Left lung (tissue), 4 donors: ENCODE measurements at regions not wholly inside any gene's neighbourhood (a gene's known extent, or its start where the extent isn't known, plus 50 kb on each side); places are given as distances from the start of the nearest gene placed in this dataset.

Experiments used
- ATAC-seq: fragments of 200-7000 bp; cut with Tn5 transposase; one replicate; pipeline ENCODE4 v1.9.1; 2020; ENCODE audit warnings: moderate library complexity
- DNase-seq, 4 donors: peaks; one replicate each; pipeline ENCODE4 v3.0.0-alpha.2; 2013 to 2020
- H3K27ac ChIP-seq, 2 donors: fragments of 200-600 bp; sonication (generic) in 1 of 2; one replicate each; pipeline versions ENCODE4 v1.5.0 to v1.8.0; 2020 to 2021
- H3K27me3 ChIP-seq, 2 donors: fragments of 200-600 bp; sonication (generic) in 1 of 2; one replicate each; pipeline versions ENCODE4 v1.5.0 to v1.8.0; 2020 to 2021
- H3K36me3 ChIP-seq, 2 donors: fragments of 200-600 bp; sonication (generic) in 1 of 2; one replicate each; pipeline versions ENCODE4 v1.5.0 to v1.8.0; 2020 to 2021
- H3K4me1 ChIP-seq, 2 donors: fragments of 200-600 bp; one replicate each; pipeline ENCODE4 v1.8.0; 2021
- H3K4me3 ChIP-seq, 2 donors: fragments of 200-600 bp; sonication (generic) in 1 of 2; one replicate each; pipeline versions ENCODE4 v1.5.0 to v1.8.0; 2020 to 2021; ENCODE audit warnings: mild to moderate bottlenecking in 1 of 2
- H3K9me3 ChIP-seq, 2 donors: fragments of 200-600 bp; sonication (generic) in 1 of 2; one replicate each; pipeline versions ENCODE4 v1.5.0 to v1.8.0; 2020 to 2021
- CTCF ChIP-seq, 2 donors: fragments of 200-600 bp; sonication (generic) in 1 of 2; IDR thresholded peaks; one replicate each; pipeline versions ENCODE4 v1.5.0 to v1.8.0; 2021; ENCODE audit warnings: antibody characterized with exemption in 2 of 2
- intact Hi-C, 2 donors: fragments of 100-400 bp; cut with DNase I; formaldehyde crosslinking; loops; one replicate each; pipeline versions ENCODE4 v1.11.2 to v1.14.2; 2022
- donor health status: DM: no; HTN: yes; CAD: no.
- donor health status: DM: no; HTN: no; CAD: no.

- H3K4me3 ChIP-seq = no peak overlapping the region
- no peak for TF ChIP-seq CTCF (IDR thresholded peaks at IDR 0.05)
- intact Hi-C loops = no loop called here
- no peaks in the 10 kb centered on the region for H3K27me3 ChIP-seq
- no peaks in the 10 kb centered on the region for H3K36me3 ChIP-seq
- no peak for ATAC-seq
- no peaks in the 10 kb centered on the region for H3K4me1 ChIP-seq
- H3K27ac ChIP-seq = no peak overlapping the region
- no peak for DNase-seq
- no peaks in the 10 kb centered on the region for H3K9me3 ChIP-seq
Measured at GRCh38 chr13:47647001-47647400, 354.1 kb downstream of the SUCLA2 start.

DNA sequence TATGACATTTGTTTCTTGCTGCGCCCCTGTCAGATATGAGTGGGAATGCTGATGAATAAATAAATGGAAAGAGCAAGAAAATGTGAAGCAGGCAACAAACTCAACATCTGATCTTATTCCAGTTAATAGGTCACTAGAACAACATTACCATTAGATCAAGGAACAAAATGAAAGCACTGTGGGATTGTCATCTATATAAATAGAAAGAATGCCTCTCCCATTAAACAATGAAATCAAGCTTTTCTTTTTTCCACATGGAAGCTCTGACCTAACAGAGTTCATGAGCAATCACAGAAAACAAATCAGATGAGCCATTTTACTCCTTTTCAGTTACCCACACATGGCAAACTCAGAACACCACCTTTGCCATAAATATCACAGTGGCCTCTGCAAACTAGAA lies 354.8 kb downstream of the SUCLA2 start:
- no peak for TF ChIP-seq CTCF (IDR thresholded peaks at IDR 0.05)
- DNase-seq (no peak), ATAC-seq (no peak)
- no peaks in the 10 kb centered on the region for H3K27me3 ChIP-seq
- H3K9me3 ChIP-seq = no peaks in the 10 kb centered on the region
- no peak overlapping the region for H3K27ac ChIP-seq
- no peak overlapping the region for H3K4me3 ChIP-seq
- intact Hi-C loops = no loop called here
- no peaks in the 10 kb centered on the region for H3K36me3 ChIP-seq
- no peaks in the 10 kb centered on the region for H3K4me1 ChIP-seq

DNA sequence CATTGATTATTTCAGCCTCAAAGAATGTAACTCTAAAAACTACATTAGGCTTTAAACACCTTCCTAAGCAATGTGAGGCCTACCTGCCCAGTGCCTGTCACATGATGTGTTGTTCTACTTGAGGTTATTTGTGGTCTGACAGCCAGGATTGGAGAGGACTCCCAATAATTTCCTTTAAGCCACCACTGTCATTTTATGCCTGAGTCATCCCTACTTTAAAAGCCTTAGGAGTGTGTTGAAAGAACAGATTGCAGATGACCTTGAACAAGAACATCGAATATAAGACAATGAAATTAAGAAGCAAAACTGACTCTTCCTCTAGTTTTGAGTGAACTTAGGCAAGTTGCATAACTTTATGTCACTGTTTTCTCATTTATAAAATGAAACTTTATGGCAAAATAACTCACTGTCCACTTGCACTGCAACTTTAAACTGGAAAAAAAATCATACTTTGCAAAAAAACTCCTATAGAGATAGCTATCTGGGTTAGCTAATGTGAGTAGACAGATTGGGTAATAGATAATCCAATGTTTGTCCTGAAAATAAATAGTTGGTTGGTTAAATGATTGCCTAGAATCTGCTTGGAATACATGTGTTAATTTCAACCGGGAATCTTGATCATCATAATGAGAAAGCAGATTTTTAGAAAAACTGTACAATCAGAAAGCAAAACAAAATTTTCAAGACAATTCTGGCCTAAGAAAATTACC lies 361.2 kb downstream of the SUCLA2 start:
- Histone ChIP-seq H3K9me3 (peaks cover 0 to 2% of the 10 kb centered on the region in 2 donors), H3K27ac (no peak overlapping the region), H3K4me1 (no peaks in the 10 kb centered on the region), H3K27me3 (no peaks in the 10 kb centered on the region), H3K4me3 (no peak overlapping the region), H3K36me3 (no peaks in the 10 kb centered on the region)
- DNase-seq = no peak
- ATAC-seq = no peak
- no peak for TF ChIP-seq CTCF (IDR thresholded peaks at IDR 0.05)
- intact Hi-C loops = no loop called here

DNA sequence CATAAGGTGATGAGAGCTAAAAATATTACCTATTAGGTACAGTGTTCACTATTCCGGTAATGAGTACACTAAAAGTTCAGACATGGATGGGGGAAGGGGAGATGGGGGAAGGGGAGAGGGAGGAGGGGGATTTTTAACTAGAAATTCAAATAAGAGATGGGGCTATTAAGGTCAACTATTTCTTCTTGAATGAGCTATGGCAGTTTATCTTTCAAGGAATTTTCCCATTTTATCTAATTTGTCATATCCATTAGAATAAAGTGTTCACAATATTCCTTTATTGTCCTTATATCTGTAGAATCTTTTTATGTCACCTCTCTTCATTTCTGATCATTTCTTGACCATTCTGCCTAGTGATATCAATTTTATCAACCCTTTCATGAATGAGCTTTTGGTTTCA lies 362.4 kb downstream of the SUCLA2 start:
- Histone ChIP-seq H3K9me3 (peaks cover 0 to 2% of the 10 kb centered on the region in 2 donors), H3K4me1 (no peaks in the 10 kb centered on the region), H3K27ac (no peak overlapping the region), H3K27me3 (no peaks in the 10 kb centered on the region), H3K36me3 (no peaks in the 10 kb centered on the region), H3K4me3 (no peak overlapping the region)
- ATAC-seq = no peak
- intact Hi-C loops = no loop called here
- DNase-seq = no peak
- no peak for TF ChIP-seq CTCF (IDR thresholded peaks at IDR 0.05)

- H3K36me3 ChIP-seq = no peaks in the 10 kb centered on the region
- peak in 1 of 4 donors; percentile 33 for DNase-seq
- intact Hi-C loops = no loop called here
Measured at GRCh38 chr13:47632311-47632710, 368.8 kb downstream of the SUCLA2 start.

More at GRCh38 chr13:47632311-47632710, 368.8 kb downstream of the SUCLA2 start:
- H3K27me3 ChIP-seq = no peaks in the 10 kb centered on the region
- H3K27ac ChIP-seq = no peak overlapping the region
- H3K9me3 ChIP-seq = peaks cover 0 to 4% of the 10 kb centered on the region in 2 donors
- ATAC-seq = no peak
- no peak for TF ChIP-seq CTCF (IDR thresholded peaks at IDR 0.05)
- H3K4me3 ChIP-seq = no peak overlapping the region
- no peaks in the 10 kb centered on the region for H3K4me1 ChIP-seq
